ENCODE measurements at regions not wholly inside any gene's neighbourhood (a gene's known extent, or its start where the extent isn't known, plus 50 kb on each side); places are given as distances from the start of the nearest gene placed in this dataset.

- Mint-ChIP-seq H3K27me3 (peaks cover 24% of the 10 kb centered on the region), H3K4me1 (ENCODE audit: low read depth) (no peaks in the 10 kb centered on the region), H3K4me3 (ENCODE audit: low read depth) (no peak overlapping the region), H3K9me3 (ENCODE audit: low read depth) (no peaks in the 10 kb centered on the region), H3K27ac (no peak overlapping the region), H3K36me3 (ENCODE audit: insufficient read depth) (no peaks in the 10 kb centered on the region)
- TF ChIP-seq CTCF (IDR thresholded peaks at IDR 0.05; ENCODE audit: unreplicated experiment) = no peak
- no peak for DNase-seq (ENCODE audit: low spot score, unreplicated experiment)
These were observed 144.6 kb upstream of the TBX20 start for GRCh38 chr7:35398518-35398917.

GRCh38 chr7:35390146-35390545 is 136.2 kb upstream of the TBX20 start:
- no peak overlapping the region for H3K4me3 Mint-ChIP-seq (ENCODE audit: low read depth)
- H3K27ac Mint-ChIP-seq = no peak overlapping the region
- no peaks in the 10 kb centered on the region for H3K36me3 Mint-ChIP-seq (ENCODE audit: insufficient read depth)
- peaks cover 6% of the 10 kb centered on the region for H3K27me3 Mint-ChIP-seq
- no peaks in the 10 kb centered on the region for H3K9me3 Mint-ChIP-seq (ENCODE audit: low read depth)
- H3K4me1 Mint-ChIP-seq (ENCODE audit: low read depth) = no peaks in the 10 kb centered on the region
- TF ChIP-seq CTCF (IDR thresholded peaks at IDR 0.05; ENCODE audit: unreplicated experiment) = no peak
- DNase-seq (ENCODE audit: low spot score, unreplicated experiment) = no peak

- Mint-ChIP-seq H3K27ac (no peak overlapping the region), H3K9me3 (ENCODE audit: low read depth) (no peaks in the 10 kb centered on the region), H3K36me3 (ENCODE audit: insufficient read depth) (no peaks in the 10 kb centered on the region), H3K4me3 (ENCODE audit: low read depth) (no peak overlapping the region), H3K27me3 (peaks cover 9% of the 10 kb centered on the region), H3K4me1 (ENCODE audit: low read depth) (no peaks in the 10 kb centered on the region)
- no peak for TF ChIP-seq CTCF (IDR thresholded peaks at IDR 0.05; ENCODE audit: unreplicated experiment)
- no peak for DNase-seq (ENCODE audit: low spot score, unreplicated experiment)
These were observed 135.7 kb upstream of the TBX20 start for GRCh38 chr7:35389636-35390035.

GRCh38 chr7:35386816-35387706 is 133.2 kb upstream of the TBX20 start:
- peaks cover 12% of the 10 kb centered on the region for H3K27me3 Mint-ChIP-seq
- H3K4me1 Mint-ChIP-seq (ENCODE audit: low read depth) = no peaks in the 10 kb centered on the region
- no peak for TF ChIP-seq CTCF (IDR thresholded peaks at IDR 0.05; ENCODE audit: unreplicated experiment)
- H3K36me3 Mint-ChIP-seq (ENCODE audit: insufficient read depth) = no peaks in the 10 kb centered on the region
- no peak for DNase-seq (ENCODE audit: low spot score, unreplicated experiment)
- H3K27ac Mint-ChIP-seq = no peak overlapping the region
- H3K9me3 Mint-ChIP-seq (ENCODE audit: low read depth) = no peaks in the 10 kb centered on the region
- no peak overlapping the region for H3K4me3 Mint-ChIP-seq (ENCODE audit: low read depth)

GRCh38 chr7:35386082-35386815 is 132.3 kb upstream of the TBX20 start:
- DNase-seq (ENCODE audit: low spot score, unreplicated experiment) = no peak
- H3K27me3 Mint-ChIP-seq = peaks cover 12% of the 10 kb centered on the region
- H3K9me3 Mint-ChIP-seq (ENCODE audit: low read depth) = no peaks in the 10 kb centered on the region
- no peak for TF ChIP-seq CTCF (IDR thresholded peaks at IDR 0.05; ENCODE audit: unreplicated experiment)
- H3K36me3 Mint-ChIP-seq (ENCODE audit: insufficient read depth) = no peaks in the 10 kb centered on the region
- no peak overlapping the region for H3K27ac Mint-ChIP-seq
- H3K4me1 Mint-ChIP-seq (ENCODE audit: low read depth) = no peaks in the 10 kb centered on the region
- H3K4me3 Mint-ChIP-seq (ENCODE audit: low read depth) = no peak overlapping the region

Data from progenitor cell of endocrine pancreas (in vitro differentiated cells).